ENCODE measurements at regions not wholly inside any gene's neighbourhood (a gene's known extent, or its start where the extent isn't known, plus 50 kb on each side); places are given as distances from the start of the nearest gene placed in this dataset.

DNA sequence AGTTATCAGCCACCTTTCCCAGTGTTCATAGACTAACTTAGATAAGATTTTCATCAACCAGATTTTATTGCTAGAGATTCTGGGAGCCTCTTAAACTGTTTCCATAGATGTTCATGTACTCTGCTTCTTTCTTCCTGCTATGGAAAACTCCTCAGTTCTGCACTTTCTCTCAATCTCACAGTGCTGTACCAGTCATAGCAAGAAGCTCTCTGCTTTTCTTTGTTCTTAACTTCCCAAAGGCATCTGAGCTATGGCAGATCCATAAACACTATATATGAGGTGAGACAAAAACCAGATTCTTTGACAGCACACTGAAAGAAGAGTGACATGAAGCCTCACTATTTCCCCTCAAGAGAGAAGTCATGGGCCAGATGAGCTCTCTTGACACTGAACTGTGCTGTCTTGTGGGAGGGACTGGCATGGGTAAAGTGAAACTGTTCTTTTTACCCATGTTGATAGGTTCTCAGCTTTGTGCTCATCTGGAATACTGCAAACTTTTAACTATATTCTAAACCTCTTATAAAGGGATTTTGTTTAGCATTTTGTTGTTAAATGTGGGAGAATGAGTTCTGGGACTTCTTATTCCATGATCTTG, 64.2 kb upstream of the LYPLAL1 start:
- no peak for DNase-seq (ENCODE audit: low read depth in 2 of 3, low spot score in 2 of 3)

DNA sequence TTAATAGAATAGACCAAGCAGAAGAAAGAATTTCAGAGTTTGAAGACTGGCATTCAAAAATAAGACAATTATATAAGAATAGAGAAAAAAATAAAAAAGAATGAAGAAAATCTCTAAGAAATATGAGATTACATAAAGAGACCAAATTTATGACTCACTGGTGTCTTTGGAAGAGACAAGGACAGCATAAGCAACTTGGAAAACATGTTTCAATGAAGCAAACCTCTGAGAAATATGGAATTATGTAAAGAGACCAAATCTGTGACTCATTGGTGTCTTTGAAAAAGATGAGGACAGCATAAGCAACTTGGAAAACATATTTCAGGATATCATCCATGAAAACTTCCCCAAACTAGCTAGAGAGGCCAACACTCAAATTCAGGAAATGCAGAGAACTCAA, 60.4 kb upstream of the LYPLAL1 start:
- DNase-seq (ENCODE audit: low read depth in 2 of 3, low spot score in 2 of 3): no peak

DNA sequence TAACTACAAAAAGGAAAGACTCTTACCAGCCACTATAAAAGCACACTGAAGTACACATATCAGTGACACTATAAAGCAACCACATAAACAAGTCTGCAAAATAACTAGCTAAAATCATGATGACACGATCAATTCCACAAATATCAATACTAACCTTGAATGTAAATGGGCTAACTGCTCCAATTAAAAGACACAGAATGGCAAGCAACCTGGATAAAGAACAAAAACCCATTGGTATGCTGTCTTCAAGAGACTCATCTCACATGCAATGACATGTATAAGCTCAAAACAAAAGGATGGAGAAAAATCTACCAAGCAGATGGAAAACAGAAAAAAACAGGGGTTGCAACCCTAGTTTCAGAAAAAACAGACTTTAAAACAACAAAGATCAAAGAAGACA, 59.7 kb upstream of the LYPLAL1 start:
- DNase-seq (ENCODE audit: low read depth in 2 of 3, low spot score in 2 of 3): no peak

DNA sequence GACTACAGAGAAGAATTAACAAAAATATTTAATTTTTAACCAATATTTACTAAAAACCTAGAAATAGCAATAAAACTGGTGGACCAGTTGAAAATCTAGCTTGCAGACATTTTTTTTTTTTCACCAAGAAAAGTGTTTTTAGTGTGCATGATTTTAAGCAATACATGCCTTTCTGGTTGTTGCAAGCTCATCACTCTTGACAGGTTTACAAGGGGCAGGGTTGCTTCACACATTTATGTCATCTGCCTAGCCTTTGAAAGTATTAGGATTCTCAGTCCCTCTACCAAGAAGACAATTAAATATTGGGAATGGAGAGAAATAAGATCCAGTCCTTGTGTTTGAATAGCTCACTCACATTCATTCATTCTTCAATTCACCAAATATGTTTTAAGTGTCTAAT, 53.8 kb upstream of the LYPLAL1 start:
- DNase-seq (ENCODE audit: low read depth in 2 of 3, low spot score in 2 of 3): no peak

DNA sequence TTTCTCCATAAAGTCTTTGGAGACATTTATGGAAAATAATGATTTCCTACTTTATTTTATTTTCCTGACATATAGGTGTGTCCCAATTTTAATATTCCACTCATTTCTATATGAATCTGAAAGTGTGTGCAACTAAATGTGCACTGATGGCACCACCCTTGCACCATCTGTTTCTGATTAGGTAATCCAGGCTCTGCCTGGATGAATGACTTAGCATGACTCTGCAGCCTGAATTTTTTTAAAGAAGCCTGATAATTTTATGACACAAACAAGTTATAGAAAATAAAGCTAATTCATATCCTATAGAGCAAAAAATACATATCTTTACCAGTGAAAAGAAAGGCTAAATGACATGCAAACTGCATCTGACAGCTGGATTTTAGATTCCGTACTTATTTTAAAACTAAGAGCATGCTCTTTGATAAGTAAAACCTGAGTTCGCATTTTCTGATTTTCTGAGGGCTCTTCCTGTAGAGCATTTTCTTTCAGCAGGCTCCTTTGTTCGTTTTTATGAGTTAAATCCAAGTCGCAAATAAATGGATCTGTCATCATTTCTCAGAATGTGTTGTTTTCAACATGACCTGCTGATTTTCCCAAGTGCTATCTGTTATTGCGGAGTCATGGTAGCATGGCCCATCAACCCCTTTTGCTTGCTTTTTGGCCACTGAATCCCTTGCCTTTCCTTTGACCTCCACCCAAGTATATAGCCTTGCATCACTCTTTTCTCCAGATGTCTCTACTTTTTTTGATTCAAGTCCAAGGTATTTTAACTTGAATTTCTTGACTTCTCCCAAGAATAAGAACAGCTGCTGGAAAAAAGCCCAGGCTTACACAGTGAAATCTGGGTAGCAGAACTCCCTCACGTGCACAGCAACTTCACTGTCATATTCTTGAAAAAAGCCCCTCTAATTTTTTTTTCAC, 52.8 kb upstream of the LYPLAL1 start:
- DNase-seq (ENCODE audit: low read depth in 2 of 3, low spot score in 2 of 3): no peak

DNA sequence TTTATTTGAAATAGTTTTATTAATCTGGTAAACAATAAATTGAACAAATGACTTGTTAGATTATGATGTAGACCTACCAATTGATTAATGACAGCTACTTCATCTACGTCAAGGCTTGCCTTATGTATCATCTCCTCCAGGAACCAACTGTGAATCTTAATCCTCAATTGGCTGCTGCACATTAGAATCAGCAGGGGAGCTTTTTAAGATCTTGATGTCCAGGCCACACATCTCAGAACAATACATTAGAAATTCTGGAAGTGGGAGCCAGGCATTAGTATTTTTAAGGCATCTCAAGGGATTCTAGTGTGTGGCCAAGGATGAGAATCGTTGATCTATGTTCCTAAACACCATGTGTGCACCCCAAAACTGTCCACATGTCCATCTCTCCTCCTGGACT, 52.0 kb upstream of the LYPLAL1 start:
- DNase-seq (ENCODE audit: low read depth in 2 of 3, low spot score in 2 of 3): no peak

DNA sequence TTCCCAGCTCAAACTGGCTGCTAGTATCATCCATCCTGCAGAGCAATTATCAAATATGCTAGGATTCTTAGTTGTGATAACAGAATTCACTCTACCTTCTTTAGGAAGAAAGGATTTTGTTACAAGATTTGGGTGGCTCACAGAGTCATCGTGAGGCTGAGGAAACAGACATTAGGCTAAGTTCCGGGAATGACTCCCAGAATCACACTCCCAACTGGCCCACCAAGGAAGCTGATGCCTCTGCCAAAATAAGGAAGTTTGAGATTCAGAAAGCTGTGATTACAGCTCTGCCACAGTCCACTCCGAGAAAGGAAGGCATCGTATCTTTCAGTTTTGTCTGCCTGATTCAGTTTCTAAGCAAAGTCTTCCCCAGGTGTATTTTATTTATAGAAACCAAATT, 50.6 kb upstream of the LYPLAL1 start:
- no peak for DNase-seq (ENCODE audit: low read depth in 2 of 3, low spot score in 2 of 3)

Small RNA genes in the stretch of these regions (small RNA-seq; reads per million reads assigned to genes)
- gene RF00012: 0.61 reads per million
